ENCODE measurements at regions not wholly inside any gene's neighbourhood (a gene's known extent, or its start where the extent isn't known, plus 50 kb on each side); places are given as distances from the start of the nearest gene placed in this dataset.

DNA sequence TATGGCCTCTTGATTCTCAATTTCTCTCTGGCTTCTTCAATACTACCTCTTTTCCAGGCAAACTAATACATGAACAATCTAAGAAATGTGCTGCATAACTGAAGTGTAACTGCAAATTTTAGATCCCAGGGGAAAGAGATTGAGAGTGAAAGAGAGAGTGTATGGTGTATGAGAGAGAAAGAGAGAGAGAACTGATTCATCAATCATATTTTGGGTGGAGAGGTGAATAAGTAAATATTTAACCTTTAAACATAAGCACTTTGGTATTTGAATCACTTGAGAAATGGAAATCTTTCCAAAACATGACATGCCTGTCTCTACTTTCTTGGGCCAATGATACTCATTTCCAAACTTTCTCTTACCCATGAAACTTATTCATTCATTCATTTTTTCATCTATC lies 147.2 kb upstream of the DIPK2B start:
- no peak for DNase-seq (ENCODE audit: low read depth)
- TF ChIP-seq, protein P1, sequence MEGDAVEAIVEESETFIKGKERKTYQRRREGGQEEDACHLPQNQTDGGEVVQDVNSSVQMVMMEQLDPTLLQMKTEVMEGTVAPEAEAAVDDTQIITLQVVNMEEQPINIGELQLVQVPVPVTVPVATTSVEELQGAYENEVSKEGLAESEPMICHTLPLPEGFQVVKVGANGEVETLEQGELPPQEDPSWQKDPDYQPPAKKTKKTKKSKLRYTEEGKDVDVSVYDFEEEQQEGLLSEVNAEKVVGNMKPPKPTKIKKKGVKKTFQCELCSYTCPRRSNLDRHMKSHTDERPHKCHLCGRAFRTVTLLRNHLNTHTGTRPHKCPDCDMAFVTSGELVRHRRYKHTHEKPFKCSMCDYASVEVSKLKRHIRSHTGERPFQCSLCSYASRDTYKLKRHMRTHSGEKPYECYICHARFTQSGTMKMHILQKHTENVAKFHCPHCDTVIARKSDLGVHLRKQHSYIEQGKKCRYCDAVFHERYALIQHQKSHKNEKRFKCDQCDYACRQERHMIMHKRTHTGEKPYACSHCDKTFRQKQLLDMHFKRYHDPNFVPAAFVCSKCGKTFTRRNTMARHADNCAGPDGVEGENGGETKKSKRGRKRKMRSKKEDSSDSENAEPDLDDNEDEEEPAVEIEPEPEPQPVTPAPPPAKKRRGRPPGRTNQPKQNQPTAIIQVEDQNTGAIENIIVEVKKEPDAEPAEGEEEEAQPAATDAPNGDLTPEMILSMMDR (IDR thresholded peaks at IDR 0.05; ENCODE audit: insufficient read depth, low read length, poor library complexity, severe bottlenecking): no peak
- Histone ChIP-seq H3K36me3 (ENCODE audit: control insufficient read depth, insufficient read depth, low read length) (no peaks in the 10 kb centered on the region), H3K4me3 (ENCODE audit: low read depth, low read length) (no peak overlapping the region), H3K27me3 (ENCODE audit: control insufficient read depth, insufficient read depth, low read length) (no peaks in the 10 kb centered on the region)

DNA sequence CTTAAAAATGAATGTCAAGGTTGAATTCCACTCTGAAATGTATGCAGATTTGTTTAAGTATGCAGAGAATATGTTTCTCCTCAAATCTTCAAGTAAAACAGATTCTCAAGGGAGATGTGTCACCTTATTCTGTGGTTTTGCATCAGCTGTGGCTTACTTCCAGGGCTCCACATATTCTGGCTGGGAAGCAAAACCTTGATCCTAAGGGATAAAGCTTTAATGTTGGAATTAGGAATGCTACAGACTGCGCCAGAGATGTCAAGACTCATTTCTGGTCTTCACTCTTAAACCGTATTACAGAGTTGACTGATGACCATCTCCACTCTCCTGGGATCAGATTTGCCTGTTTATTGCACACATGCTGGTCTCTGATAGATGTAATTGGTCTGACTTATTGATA lies 143.9 kb upstream of the DIPK2B start:
- Histone ChIP-seq H3K27me3 (ENCODE audit: control insufficient read depth, insufficient read depth, low read length) (no peaks in the 10 kb centered on the region), H3K36me3 (ENCODE audit: control insufficient read depth, insufficient read depth, low read length) (no peaks in the 10 kb centered on the region), H3K4me3 (ENCODE audit: low read depth, low read length) (no peak overlapping the region)
- DNase-seq (ENCODE audit: low read depth): no peak
- TF ChIP-seq, protein P1 (IDR thresholded peaks at IDR 0.05; ENCODE audit: insufficient read depth, low read length, poor library complexity, severe bottlenecking): no peak

GRCh38 chrX:45329217-45329616 lies 128.5 kb upstream of the DIPK2B start:
- Histone ChIP-seq H3K36me3 (ENCODE audit: control insufficient read depth, insufficient read depth, low read length) (no peaks in the 10 kb centered on the region), H3K4me3 (ENCODE audit: low read depth, low read length) (no peak overlapping the region), H3K27me3 (ENCODE audit: control insufficient read depth, insufficient read depth, low read length) (no peaks in the 10 kb centered on the region)
- DNase-seq (ENCODE audit: low read depth): no peak
- TF ChIP-seq, protein P1 (IDR thresholded peaks at IDR 0.05; ENCODE audit: insufficient read depth, low read length, poor library complexity, severe bottlenecking): no peak

GRCh38 chrX:45324941-45325340 lies 124.3 kb upstream of the DIPK2B start:
- H3K27me3 ChIP-seq (ENCODE audit: control insufficient read depth, insufficient read depth, low read length): no peaks in the 10 kb centered on the region
- H3K4me3 ChIP-seq (ENCODE audit: low read depth, low read length): no peak overlapping the region
- TF ChIP-seq, protein P1 (IDR thresholded peaks at IDR 0.05; ENCODE audit: insufficient read depth, low read length, poor library complexity, severe bottlenecking): no peak
- H3K36me3 ChIP-seq (ENCODE audit: control insufficient read depth, insufficient read depth, low read length): no peaks in the 10 kb centered on the region
- no peak for DNase-seq (ENCODE audit: low read depth)

GRCh38 chrX:45323387-45323786 lies 122.7 kb upstream of the DIPK2B start:
- Histone ChIP-seq H3K4me3 (ENCODE audit: low read depth, low read length) (no peak overlapping the region), H3K36me3 (ENCODE audit: control insufficient read depth, insufficient read depth, low read length) (no peaks in the 10 kb centered on the region), H3K27me3 (ENCODE audit: control insufficient read depth, insufficient read depth, low read length) (no peaks in the 10 kb centered on the region)
- DNase-seq (ENCODE audit: low read depth): no peak
- TF ChIP-seq, protein P1 (IDR thresholded peaks at IDR 0.05; ENCODE audit: insufficient read depth, low read length, poor library complexity, severe bottlenecking): no peak

DNA sequence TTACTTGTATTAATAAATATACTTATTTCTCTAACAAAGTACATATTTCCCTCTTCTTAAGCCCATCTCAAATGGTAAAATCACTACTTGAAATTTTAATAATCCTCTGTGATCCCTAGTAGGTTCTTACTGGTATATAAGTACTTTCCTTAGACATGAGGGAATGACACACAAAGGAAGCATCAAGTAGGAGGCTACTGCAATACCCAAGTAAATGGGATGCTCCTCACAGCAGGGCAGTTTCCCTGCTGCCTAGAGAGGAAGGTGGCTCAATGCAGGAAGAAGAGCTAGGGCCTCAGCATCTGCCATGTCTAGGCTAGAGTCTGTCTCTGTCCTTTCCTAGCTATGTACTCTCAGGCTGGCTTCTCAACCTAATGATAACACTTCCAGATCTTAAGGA lies 122.1 kb upstream of the DIPK2B start:
- no peaks in the 10 kb centered on the region for H3K27me3 ChIP-seq (ENCODE audit: control insufficient read depth, insufficient read depth, low read length)
- no peaks in the 10 kb centered on the region for H3K36me3 ChIP-seq (ENCODE audit: control insufficient read depth, insufficient read depth, low read length)
- no peak for DNase-seq (ENCODE audit: low read depth)
- H3K4me3 ChIP-seq (ENCODE audit: low read depth, low read length): no peak overlapping the region
- TF ChIP-seq, protein P1 (IDR thresholded peaks at IDR 0.05; ENCODE audit: insufficient read depth, low read length, poor library complexity, severe bottlenecking): no peak

All from kidney epithelial cell (primary cell).